GM18867 (cell line): ENCODE measurements at regions not wholly inside any gene's neighbourhood (a gene's known extent, or its start where the extent isn't known, plus 50 kb on each side); places are given as distances from the start of the nearest gene placed in this dataset.

Experiments used
- ATAC-seq: cut with Tn5 transposase; IDR thresholded peaks from one replicate; pipeline ENCODE4 v1.9.1; 2021; ENCODE audit warnings: mild to moderate bottlenecking, moderate library complexity; ENCODE audit not compliant: unreplicated experiment

GRCh38 chr1:14128096-14128495 lies 428.1 kb downstream of the PRDM2 start:
- ATAC-seq = no peak

- ATAC-seq = no peak
Observed at GRCh38 chr1:14129009-14129408, 429.0 kb downstream of the PRDM2 start.

- ATAC-seq = no peak
Observed at GRCh38 chr1:14135070-14135469, 435.1 kb downstream of the PRDM2 start.

- no peak for ATAC-seq
Observed at GRCh38 chr1:14136152-14136763, 436.3 kb downstream of the PRDM2 start.

- ATAC-seq = no peak
Observed at GRCh38 chr1:14136881-14137280, 436.9 kb downstream of the PRDM2 start.

GRCh38 chr1:14137411-14138134 lies 437.6 kb downstream of the PRDM2 start:
- ATAC-seq = no peak

GRCh38 chr1:14138135-14138506 lies 438.1 kb downstream of the PRDM2 start:
- no peak for ATAC-seq

GRCh38 chr1:14138687-14139086 lies 438.7 kb downstream of the PRDM2 start:
- ATAC-seq = no peak

- ATAC-seq = no peak
Observed at GRCh38 chr1:14140831-14141401, 440.9 kb downstream of the PRDM2 start.

- ATAC-seq = no peak
Observed at GRCh38 chr1:14141656-14142055, 441.7 kb downstream of the PRDM2 start.

- ATAC-seq = no peak
Observed at GRCh38 chr1:14142397-14143100, 442.6 kb downstream of the PRDM2 start.

- ATAC-seq = no peak
Observed at GRCh38 chr1:14143777-14144176, 443.8 kb downstream of the PRDM2 start.

GRCh38 chr1:14148526-14148925 lies 448.5 kb downstream of the PRDM2 start:
- no peak for ATAC-seq

GRCh38 chr1:14149431-14149830 lies 449.1 kb upstream of the KAZN start:
- ATAC-seq = no peak

- no peak for ATAC-seq
Observed at GRCh38 chr1:14156543-14156942, 441.9 kb upstream of the KAZN start.

GRCh38 chr1:14160781-14161180 lies 437.7 kb upstream of the KAZN start:
- no peak for ATAC-seq

- ATAC-seq = no peak
Observed at GRCh38 chr1:14163246-14163645, 435.2 kb upstream of the KAZN start.

- ATAC-seq = no peak
Observed at GRCh38 chr1:14165371-14165801, 433.1 kb upstream of the KAZN start.

GRCh38 chr1:14167884-14168283 lies 430.6 kb upstream of the KAZN start:
- ATAC-seq = no peak

GRCh38 chr1:14168326-14169063 lies 430.0 kb upstream of the KAZN start:
- no peak for ATAC-seq

GRCh38 chr1:14173598-14173997 lies 424.9 kb upstream of the KAZN start:
- ATAC-seq = no peak
